NT2/D1 (cell line): ENCODE measurements at regions not wholly inside any gene's neighbourhood (a gene's known extent, or its start where the extent isn't known, plus 50 kb on each side); places are given as distances from the start of the nearest gene placed in this dataset.
"Not testable (repeated sequence)": the region's sequence is repeated elsewhere in the genome, so short reads cannot be mapped to it uniquely, and the experiment has no call there.

Experiments
- YY1 ChIP-seq: IDR thresholded peaks from 2 replicates; pipeline ENCODE4 v1.6.1; 2011; ENCODE audit not compliant: insufficient read length, insufficient read depth
- ZNF274 ChIP-seq: IDR thresholded peaks from 2 replicates; pipeline ENCODE4 v1.6.1; 2011; ENCODE audit warnings: mild to moderate bottlenecking, low read depth, low read length

DNA sequence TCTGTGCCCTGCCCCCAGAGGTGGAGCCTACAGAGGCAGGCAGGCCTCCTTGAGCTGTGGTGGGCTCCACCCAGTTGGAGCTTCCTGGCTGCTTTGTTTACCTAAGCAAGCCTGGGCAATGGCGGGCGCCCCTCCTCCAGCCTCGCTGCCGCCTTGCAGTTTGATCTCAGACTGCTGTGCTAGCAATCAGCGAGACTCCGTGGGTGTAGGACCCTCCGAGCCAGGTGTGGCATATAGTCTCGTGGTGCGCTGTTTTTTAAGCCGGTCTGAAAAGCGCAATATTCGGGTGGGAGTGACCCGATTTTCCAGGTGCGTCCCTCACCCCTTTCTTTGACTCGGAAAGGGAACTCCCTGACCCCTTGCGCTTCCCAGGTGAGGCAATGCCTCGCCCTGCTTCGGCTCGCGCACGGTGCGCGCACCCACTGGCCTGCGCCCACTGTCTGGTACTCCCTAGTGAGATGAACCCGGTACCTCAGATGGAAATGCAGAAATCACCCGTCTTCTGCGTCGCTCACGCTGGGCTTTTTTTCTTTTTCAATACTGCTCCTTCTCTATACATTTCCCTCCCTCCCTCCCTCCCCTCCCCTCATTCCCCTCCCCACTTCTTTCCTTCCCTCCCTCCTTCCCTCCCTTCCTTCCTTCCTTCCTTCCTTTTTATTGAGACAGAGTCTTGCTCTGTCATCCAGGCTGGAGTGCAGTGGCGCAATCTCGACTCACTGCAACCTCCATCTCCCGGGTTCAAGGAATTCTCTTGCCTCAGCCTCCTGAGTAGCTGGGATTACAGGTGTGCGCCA is 197.1 kb upstream of the TBL1XR1 start:
- not testable (repeated sequence) for TF ChIP-seq ZNF274, YY1
